ENCODE measurements at regions not wholly inside any gene's neighbourhood (a gene's known extent, or its start where the extent isn't known, plus 50 kb on each side); places are given as distances from the start of the nearest gene placed in this dataset.
A peak's percentile ranks its signal among the peaks of the same experiment; 100 is the strongest.

GRCh38 chr9:70474413-70474812 lies 60.0 kb upstream of the KLF9 start:
- TF ChIP-seq POLR2AphosphoS5 (IDR thresholded peaks at IDR 0.05) (peak in 1 of 2 donors; percentile 24), CTCF (IDR thresholded peaks at IDR 0.05) (no peak)
